ENCODE measurements at regions not wholly inside any gene's neighbourhood (a gene's known extent, or its start where the extent isn't known, plus 50 kb on each side); places are given as distances from the start of the nearest gene placed in this dataset.

GRCh38 chr1:38301040-38301439 lies 254.4 kb upstream of the POU3F1 start:
- DNase-seq (ENCODE audit: low read depth in 4 of 4, low spot score in 1 of 4) = no peak

GRCh38 chr1:38300616-38301015 lies 254.0 kb upstream of the POU3F1 start:
- DNase-seq (ENCODE audit: low read depth in 4 of 4, low spot score in 1 of 4) = no peak

GRCh38 chr1:38297842-38298241 lies 251.2 kb upstream of the POU3F1 start:
- DNase-seq (ENCODE audit: low read depth in 4 of 4, low spot score in 1 of 4) = no peak

- DNase-seq (ENCODE audit: low read depth in 4 of 4, low spot score in 1 of 4) = no peak
These were observed 250.7 kb upstream of the POU3F1 start for GRCh38 chr1:38297246-38297645.

- DNase-seq (ENCODE audit: low read depth in 4 of 4, low spot score in 1 of 4) = no peak
These were observed 249.5 kb upstream of the POU3F1 start for GRCh38 chr1:38296047-38296446.

GRCh38 chr1:38293567-38293966 lies 247.0 kb upstream of the POU3F1 start:
- DNase-seq (ENCODE audit: low read depth in 4 of 4, low spot score in 1 of 4) = no peak

- no peak for DNase-seq (ENCODE audit: low read depth in 4 of 4, low spot score in 1 of 4)
These were observed 246.4 kb upstream of the POU3F1 start for GRCh38 chr1:38292969-38293368.

- no peak for DNase-seq (ENCODE audit: low read depth in 4 of 4, low spot score in 1 of 4)
These were observed 245.4 kb upstream of the POU3F1 start for GRCh38 chr1:38291906-38292521.

GRCh38 chr1:38291336-38291735 lies 244.7 kb upstream of the POU3F1 start:
- no peak for DNase-seq (ENCODE audit: low read depth in 4 of 4, low spot score in 1 of 4)

GRCh38 chr1:38289034-38289433 lies 242.4 kb upstream of the POU3F1 start:
- no peak for DNase-seq (ENCODE audit: low read depth in 4 of 4, low spot score in 1 of 4)

- no peak for DNase-seq (ENCODE audit: low read depth in 4 of 4, low spot score in 1 of 4)
These were observed 241.0 kb upstream of the POU3F1 start for GRCh38 chr1:38287547-38287946.

- DNase-seq (ENCODE audit: low read depth in 4 of 4, low spot score in 1 of 4) = no peak
These were observed 240.4 kb upstream of the POU3F1 start for GRCh38 chr1:38287036-38287435.

- no peak for DNase-seq (ENCODE audit: low read depth in 4 of 4, low spot score in 1 of 4)
These were observed 239.4 kb upstream of the POU3F1 start for GRCh38 chr1:38285807-38286530.

- DNase-seq (ENCODE audit: low read depth in 4 of 4, low spot score in 1 of 4) = no peak
These were observed 238.4 kb upstream of the POU3F1 start for GRCh38 chr1:38284953-38285352.

- DNase-seq (ENCODE audit: low read depth in 4 of 4, low spot score in 1 of 4) = no peak
These were observed 237.3 kb upstream of the POU3F1 start for GRCh38 chr1:38283696-38284470.

- no peak for DNase-seq (ENCODE audit: low read depth in 4 of 4, low spot score in 1 of 4)
These were observed 232.6 kb upstream of the POU3F1 start for GRCh38 chr1:38279148-38279547.

GRCh38 chr1:38277646-38278045 lies 231.1 kb upstream of the POU3F1 start:
- no peak for DNase-seq (ENCODE audit: low read depth in 4 of 4, low spot score in 1 of 4)

- DNase-seq (ENCODE audit: low read depth in 4 of 4, low spot score in 1 of 4) = no peak
These were observed 229.4 kb upstream of the POU3F1 start for GRCh38 chr1:38275960-38276359.

- no peak for DNase-seq (ENCODE audit: low read depth in 4 of 4, low spot score in 1 of 4)
These were observed 228.4 kb upstream of the POU3F1 start for GRCh38 chr1:38274974-38275373.

GRCh38 chr1:38273196-38273804 lies 226.7 kb upstream of the POU3F1 start:
- no peak for DNase-seq (ENCODE audit: low read depth in 4 of 4, low spot score in 1 of 4)

GRCh38 chr1:38272515-38272914 lies 225.9 kb upstream of the POU3F1 start:
- no peak for DNase-seq (ENCODE audit: low read depth in 4 of 4, low spot score in 1 of 4)

Data from stimulated activated CD4-positive, alpha-beta T cell treated with anti-CD3 and anti-CD28 coated beads, Interleukin-1b, Interleukin-23, amount 100 ng/mL, for 24 hours (primary cell).